ENCODE measurements at regions not wholly inside any gene's neighbourhood (a gene's known extent, or its start where the extent isn't known, plus 50 kb on each side); places are given as distances from the start of the nearest gene placed in this dataset.
"Not testable (repeated sequence)": the region's sequence is repeated elsewhere in the genome, so short reads cannot be mapped to it uniquely, and the experiment has no call there.

GRCh38 chr22:48918585-48919186, 909.0 kb downstream of the BRD1 start:
- no peak for DNase-seq (ENCODE audit: low read depth in 4 of 4, low spot score in 3 of 4)

- DNase-seq (ENCODE audit: low read depth in 4 of 4, low spot score in 3 of 4): not testable (repeated sequence)
Measured at GRCh38 chr22:48912356-48913066, 915.2 kb downstream of the BRD1 start.

- DNase-seq (ENCODE audit: low read depth in 4 of 4, low spot score in 3 of 4): not testable (repeated sequence)
Measured at GRCh38 chr22:48911647-48912046, 916.0 kb downstream of the BRD1 start.

GRCh38 chr22:48911067-48911466, 916.6 kb downstream of the BRD1 start:
- DNase-seq (ENCODE audit: low read depth in 4 of 4, low spot score in 3 of 4): not testable (repeated sequence)

GRCh38 chr22:48908547-48908946, 919.1 kb downstream of the BRD1 start:
- DNase-seq (ENCODE audit: low read depth in 4 of 4, low spot score in 3 of 4): no peak

GRCh38 chr22:48907591-48907990, 920.1 kb downstream of the BRD1 start:
- DNase-seq (ENCODE audit: low read depth in 4 of 4, low spot score in 3 of 4): no peak

GRCh38 chr22:48906216-48906835, 921.3 kb downstream of the BRD1 start:
- no peak for DNase-seq (ENCODE audit: low read depth in 4 of 4, low spot score in 3 of 4)

GRCh38 chr22:48905206-48905975, 922.3 kb downstream of the BRD1 start:
- no peak for DNase-seq (ENCODE audit: low read depth in 4 of 4, low spot score in 3 of 4)

- no peak for DNase-seq (ENCODE audit: low read depth in 4 of 4, low spot score in 3 of 4)
Measured at GRCh38 chr22:48902983-48903650, 924.6 kb downstream of the BRD1 start.

GRCh38 chr22:48902001-48902869, 925.4 kb downstream of the BRD1 start:
- no peak for DNase-seq (ENCODE audit: low read depth in 4 of 4, low spot score in 3 of 4)

GRCh38 chr22:48901324-48901723, 926.3 kb downstream of the BRD1 start:
- DNase-seq (ENCODE audit: low read depth in 4 of 4, low spot score in 3 of 4): no peak

GRCh38 chr22:48900626-48901025, 927.0 kb downstream of the BRD1 start:
- no peak for DNase-seq (ENCODE audit: low read depth in 4 of 4, low spot score in 3 of 4)

GRCh38 chr22:48900327-48900597, 927.4 kb downstream of the BRD1 start:
- DNase-seq (ENCODE audit: low read depth in 4 of 4, low spot score in 3 of 4): no peak

GRCh38 chr22:48899523-48900326, 927.9 kb downstream of the BRD1 start:
- no peak for DNase-seq (ENCODE audit: low read depth in 4 of 4, low spot score in 3 of 4)

- no peak for DNase-seq (ENCODE audit: low read depth in 4 of 4, low spot score in 3 of 4)
Measured at GRCh38 chr22:48898524-48899250, 929.0 kb downstream of the BRD1 start.

GRCh38 chr22:48897645-48898370, 929.9 kb downstream of the BRD1 start:
- DNase-seq (ENCODE audit: low read depth in 4 of 4, low spot score in 3 of 4): no peak

GRCh38 chr22:48896766-48897644, 930.7 kb downstream of the BRD1 start:
- DNase-seq (ENCODE audit: low read depth in 4 of 4, low spot score in 3 of 4): no peak
